ENCODE measurements at regions not wholly inside any gene's neighbourhood (a gene's known extent, or its start where the extent isn't known, plus 50 kb on each side); places are given as distances from the start of the nearest gene placed in this dataset.
"Not testable (repeated sequence)": the region's sequence is repeated elsewhere in the genome, so short reads cannot be mapped to it uniquely, and the experiment has no call there.

DNA sequence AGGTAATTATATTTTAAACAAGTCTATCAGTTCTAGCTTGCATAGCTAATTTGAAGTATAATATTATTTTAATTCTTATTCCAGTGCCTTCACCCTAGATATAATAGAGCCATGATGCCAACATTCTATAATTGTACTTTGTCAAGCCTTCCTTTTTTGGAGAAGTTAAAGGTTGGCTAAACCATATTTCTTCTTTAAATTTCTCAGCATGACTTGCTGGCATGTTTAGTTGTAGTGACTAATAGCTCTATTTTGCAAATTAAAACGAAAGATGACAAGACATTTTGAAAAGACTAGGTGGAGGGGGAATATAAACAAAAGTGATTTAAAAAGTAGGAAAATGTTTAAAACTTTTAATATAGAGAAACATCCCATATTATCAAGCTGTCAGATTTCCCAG, 400.7 kb downstream of the PSAT1 start:
- Histone ChIP-seq H3F3A (ENCODE audit: low read depth) (no peaks in the 10 kb centered on the region), H3K4me1 (peaks cover 5% of the 10 kb centered on the region), H4K20me1 (ENCODE audit: low read depth) (no peaks in the 10 kb centered on the region), H3K27me3 (no peaks in the 10 kb centered on the region), H3K27ac (no peak overlapping the region), H3K9ac (no peak overlapping the region), H3K9me3 (ENCODE audit: low read depth) (no peaks in the 10 kb centered on the region), H2AFZ (replicated peaks) (no peak overlapping the region), H3K79me2 (ENCODE audit: low read depth) (no peaks in the 10 kb centered on the region), H3K36me3 (no peaks in the 10 kb centered on the region), H3K4me3 (no peak overlapping the region), H3K4me2 (no peak overlapping the region)
- Mint-ChIP-seq H3K27ac (no peak overlapping the region), H3K36me3 (no peaks in the 10 kb centered on the region), H3K4me1 (no peaks in the 10 kb centered on the region), H3K27me3 (ENCODE audit: insufficient read depth, low read depth) (peaks cover 6% of the 10 kb centered on the region), H3K9me3 (peaks cover 2% of the 10 kb centered on the region), H3K4me3 (no peak overlapping the region)
- TF ChIP-seq EZH2phosphoT487 (IDR thresholded peaks at IDR 0.05) (no peak), EZH2 (IDR thresholded peaks at IDR 0.05) (no peak)
- TF ChIP-seq, protein P1, sequence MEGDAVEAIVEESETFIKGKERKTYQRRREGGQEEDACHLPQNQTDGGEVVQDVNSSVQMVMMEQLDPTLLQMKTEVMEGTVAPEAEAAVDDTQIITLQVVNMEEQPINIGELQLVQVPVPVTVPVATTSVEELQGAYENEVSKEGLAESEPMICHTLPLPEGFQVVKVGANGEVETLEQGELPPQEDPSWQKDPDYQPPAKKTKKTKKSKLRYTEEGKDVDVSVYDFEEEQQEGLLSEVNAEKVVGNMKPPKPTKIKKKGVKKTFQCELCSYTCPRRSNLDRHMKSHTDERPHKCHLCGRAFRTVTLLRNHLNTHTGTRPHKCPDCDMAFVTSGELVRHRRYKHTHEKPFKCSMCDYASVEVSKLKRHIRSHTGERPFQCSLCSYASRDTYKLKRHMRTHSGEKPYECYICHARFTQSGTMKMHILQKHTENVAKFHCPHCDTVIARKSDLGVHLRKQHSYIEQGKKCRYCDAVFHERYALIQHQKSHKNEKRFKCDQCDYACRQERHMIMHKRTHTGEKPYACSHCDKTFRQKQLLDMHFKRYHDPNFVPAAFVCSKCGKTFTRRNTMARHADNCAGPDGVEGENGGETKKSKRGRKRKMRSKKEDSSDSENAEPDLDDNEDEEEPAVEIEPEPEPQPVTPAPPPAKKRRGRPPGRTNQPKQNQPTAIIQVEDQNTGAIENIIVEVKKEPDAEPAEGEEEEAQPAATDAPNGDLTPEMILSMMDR (IDR thresholded peaks at IDR 0.05), result no peak
- DNase-seq (ENCODE audit: low spot score), result no peak

DNA sequence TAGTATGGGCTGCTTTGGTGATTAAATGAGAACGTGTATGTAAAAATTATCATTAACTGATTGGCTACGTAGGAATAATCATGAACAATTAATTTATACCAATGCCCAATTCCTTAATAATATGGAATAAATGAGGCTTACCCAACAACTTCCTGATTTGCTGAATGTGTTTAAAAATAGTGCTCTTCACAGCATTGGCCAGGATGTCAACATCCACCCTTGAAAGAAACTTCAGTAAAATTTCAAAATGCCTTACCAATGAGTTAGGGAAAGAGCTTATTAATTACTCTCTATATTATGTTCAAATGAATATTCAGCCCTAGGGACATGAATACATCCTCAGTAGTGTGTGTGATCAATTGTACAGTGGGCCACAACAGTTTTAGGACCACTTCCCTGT, 401.4 kb downstream of the PSAT1 start:
- no peak overlapping the region for H3K4me3 ChIP-seq
- no peaks in the 10 kb centered on the region for H3K36me3 ChIP-seq
- no peak for DNase-seq (ENCODE audit: low spot score)
- Mint-ChIP-seq H3K4me3 (no peak overlapping the region), H3K27me3 (ENCODE audit: insufficient read depth, low read depth) (peaks cover 4% of the 10 kb centered on the region), H3K36me3 (peaks cover 2% of the 10 kb centered on the region), H3K4me1 (no peaks in the 10 kb centered on the region), H3K9me3 (peaks cover 7% of the 10 kb centered on the region), H3K27ac (no peak overlapping the region)
- H3K27me3 ChIP-seq, result no peaks in the 10 kb centered on the region
- H3F3A ChIP-seq (ENCODE audit: low read depth), result no peaks in the 10 kb centered on the region
- H3K4me2 ChIP-seq, result no peak overlapping the region
- H3K4me1 ChIP-seq, result peaks cover 5% of the 10 kb centered on the region
- TF ChIP-seq EZH2phosphoT487 (IDR thresholded peaks at IDR 0.05) (no peak), EZH2 (IDR thresholded peaks at IDR 0.05) (no peak)
- no peaks in the 10 kb centered on the region for H3K79me2 ChIP-seq (ENCODE audit: low read depth)
- H3K9ac ChIP-seq, result no peak overlapping the region
- H2AFZ ChIP-seq (replicated peaks), result no peak overlapping the region
- no peak overlapping the region for H3K27ac ChIP-seq
- H3K9me3 ChIP-seq (ENCODE audit: low read depth), result no peaks in the 10 kb centered on the region
- no peaks in the 10 kb centered on the region for H4K20me1 ChIP-seq (ENCODE audit: low read depth)

DNA sequence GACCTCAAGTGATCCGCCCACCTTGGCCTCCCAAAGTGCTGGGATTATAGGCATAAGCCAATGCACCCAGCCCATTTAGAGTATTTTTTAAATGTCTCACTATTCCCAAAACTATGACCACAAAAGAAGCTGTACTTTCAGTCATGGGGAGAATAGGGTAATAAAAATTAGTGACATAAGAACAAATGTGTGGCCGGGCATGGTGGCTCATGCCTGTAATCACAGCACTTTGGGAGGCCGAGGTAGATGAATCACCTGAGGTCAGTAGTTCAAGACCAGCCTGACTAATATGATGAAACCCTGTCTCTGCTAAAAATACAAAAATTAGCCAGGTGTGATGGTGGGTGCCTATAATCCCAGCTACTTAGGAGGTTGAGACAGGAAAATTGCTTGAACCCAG, 402.3 kb downstream of the PSAT1 start:
- H3K4me1 Mint-ChIP-seq, H3K9ac ChIP-seq: not testable (repeated sequence)

DNA sequence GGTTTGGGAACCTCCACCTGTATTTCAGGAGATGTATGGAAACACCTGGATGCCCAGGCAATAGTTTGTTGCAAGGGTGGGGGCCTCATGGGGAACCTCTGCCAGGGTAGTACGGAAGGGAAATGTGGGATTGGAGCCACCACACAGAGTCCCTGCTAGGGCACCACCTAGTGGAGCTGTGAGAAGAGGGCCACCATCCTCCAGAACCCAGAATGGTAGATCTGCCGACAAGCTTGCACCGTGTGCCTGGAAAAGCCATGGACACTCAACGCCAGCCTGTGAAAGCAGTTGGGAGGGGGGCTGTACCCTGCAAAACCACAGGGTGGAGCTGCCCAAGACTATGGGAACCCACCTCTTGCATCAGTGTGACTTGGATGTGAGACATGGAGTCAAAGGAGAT, 407.2 kb downstream of the PSAT1 start:
- not testable (repeated sequence) for H3K4me1 Mint-ChIP-seq; H3K27ac Mint-ChIP-seq; H3K79me2 ChIP-seq (ENCODE audit: low read depth); H3K36me3 ChIP-seq; H3K9me3 ChIP-seq (ENCODE audit: low read depth); DNase-seq (ENCODE audit: low spot score); H4K20me1 ChIP-seq (ENCODE audit: low read depth); H3K27ac ChIP-seq; H2AFZ ChIP-seq (replicated peaks); H3K9ac ChIP-seq; H3K4me3 Mint-ChIP-seq; H3K4me2 ChIP-seq; H3K27me3 ChIP-seq; H3F3A ChIP-seq (ENCODE audit: low read depth); H3K36me3 Mint-ChIP-seq; H3K4me3 ChIP-seq; H3K27me3 Mint-ChIP-seq (ENCODE audit: insufficient read depth, low read depth)
- peaks cover 12% of the 10 kb centered on the region for H3K9me3 Mint-ChIP-seq
- peaks cover 13% of the 10 kb centered on the region for H3K4me1 ChIP-seq
- TF ChIP-seq, protein P1 (IDR thresholded peaks at IDR 0.05), result peak; percentile 17

More for the DNA sequence above, 402.3 kb downstream of the PSAT1 start:
- not testable (repeated sequence) for H3K4me2 ChIP-seq; DNase-seq (ENCODE audit: low spot score); H3K4me3 ChIP-seq; H3K9me3 Mint-ChIP-seq; H3K4me3 Mint-ChIP-seq; H3K27me3 ChIP-seq; H3K36me3 ChIP-seq; H3K4me1 ChIP-seq; H2AFZ ChIP-seq (replicated peaks); H3K27me3 Mint-ChIP-seq (ENCODE audit: insufficient read depth, low read depth); H3K27ac Mint-ChIP-seq; H3K9me3 ChIP-seq (ENCODE audit: low read depth); H4K20me1 ChIP-seq (ENCODE audit: low read depth); H3K79me2 ChIP-seq (ENCODE audit: low read depth); H3K27ac ChIP-seq; H3F3A ChIP-seq (ENCODE audit: low read depth); H3K36me3 Mint-ChIP-seq
